ENCODE measurements at regions not wholly inside any gene's neighbourhood (a gene's known extent, or its start where the extent isn't known, plus 50 kb on each side); places are given as distances from the start of the nearest gene placed in this dataset.
"Not testable (repeated sequence)": the region's sequence is repeated elsewhere in the genome, so short reads cannot be mapped to it uniquely, and the experiment has no call there.

GRCh38 chr21:6573576-6573975 is 3947.8 kb upstream of the TPTE start:
- not testable (repeated sequence) for H3K27me3 Mint-ChIP-seq (ENCODE audit: low read depth); H3K36me3 Mint-ChIP-seq (ENCODE audit: low read depth); H3K4me1 Mint-ChIP-seq; H3K9me3 Mint-ChIP-seq; H3K4me3 Mint-ChIP-seq; DNase-seq (ENCODE audit: low read depth, low spot score); H3K27ac Mint-ChIP-seq (ENCODE audit: unreplicated experiment)

- H3K27me3 Mint-ChIP-seq (ENCODE audit: low read depth) = not testable (repeated sequence)
These were observed 3941.6 kb upstream of the TPTE start for GRCh38 chr21:6579801-6580200.

More at GRCh38 chr21:6579801-6580200, 3941.6 kb upstream of the TPTE start:
- not testable (repeated sequence) for H3K36me3 Mint-ChIP-seq (ENCODE audit: low read depth); H3K27ac Mint-ChIP-seq (ENCODE audit: unreplicated experiment); H3K4me1 Mint-ChIP-seq; H3K4me3 Mint-ChIP-seq; DNase-seq (ENCODE audit: low read depth, low spot score); H3K9me3 Mint-ChIP-seq
